ENCODE measurements at regions not wholly inside any gene's neighbourhood (a gene's known extent, or its start where the extent isn't known, plus 50 kb on each side); places are given as distances from the start of the nearest gene placed in this dataset.

GRCh38 chr5:3389471-3390026 is 206.1 kb upstream of the IRX1 start:
- no peak for TF ChIP-seq CTCF (IDR thresholded peaks at IDR 0.05)
- TF ChIP-seq POLR2A (IDR thresholded peaks at IDR 0.05) = no peak
